Inflammatory macrophage treated with lipopolysaccharide for 4 hours (primary cell): ENCODE measurements at regions not wholly inside any gene's neighbourhood (a gene's known extent, or its start where the extent isn't known, plus 50 kb on each side); places are given as distances from the start of the nearest gene placed in this dataset.
"Not testable (repeated sequence)": the region's sequence is repeated elsewhere in the genome, so short reads cannot be mapped to it uniquely, and the experiment has no call there.

Source experiments
- DNase-seq: peaks from one replicate; pipeline ENCODE4 v3.0.0-alpha.2; 2020

GRCh38 chr3:26078539-26078938 is 288.6 kb downstream of the OXSM start:
- DNase-seq, result no peak

DNA sequence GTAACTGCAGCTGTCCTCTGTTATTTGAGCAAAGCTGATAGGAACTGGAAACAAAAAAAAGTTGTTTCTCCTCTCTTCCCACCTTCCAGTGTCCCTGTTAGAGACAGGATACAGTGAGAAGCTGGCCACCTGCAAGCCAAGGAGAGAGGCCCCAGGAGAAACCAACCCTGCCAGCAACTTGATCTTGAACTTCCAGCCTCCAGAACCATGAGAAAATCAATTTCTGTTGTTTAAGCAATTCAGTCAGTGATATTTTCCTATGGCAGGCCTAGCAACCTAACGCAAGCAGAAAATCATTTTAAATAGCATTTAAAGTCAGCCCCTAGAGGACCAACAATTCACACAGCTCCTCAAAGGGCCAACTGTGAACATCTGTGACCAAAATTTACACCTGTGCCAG is 291.3 kb downstream of the OXSM start:
- no peak for DNase-seq

- no peak for DNase-seq
These were observed 291.9 kb downstream of the OXSM start for GRCh38 chr3:26081806-26082205.

DNA sequence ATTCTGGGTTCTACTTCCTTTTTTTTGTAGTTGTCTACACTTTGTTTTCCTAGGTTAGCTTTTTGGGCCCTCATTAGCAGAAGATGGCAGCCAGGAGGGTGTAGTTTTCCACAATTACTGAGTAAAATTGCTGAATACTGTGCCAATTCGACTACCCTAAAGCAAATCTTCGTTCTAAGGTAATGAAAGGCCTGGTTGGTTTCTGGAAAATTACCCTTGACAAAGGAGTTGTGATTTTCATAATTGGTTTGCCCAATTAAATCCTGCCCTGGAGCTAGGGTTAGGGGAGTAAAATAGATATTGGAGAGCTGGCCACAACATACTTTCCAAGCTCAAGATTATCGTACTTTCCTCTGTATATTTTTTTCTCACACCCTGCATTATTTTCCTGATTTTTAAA is 293.0 kb downstream of the OXSM start:
- DNase-seq, result no peak

- no peak for DNase-seq
These were observed 294.7 kb downstream of the OXSM start for GRCh38 chr3:26084629-26085028.

DNA sequence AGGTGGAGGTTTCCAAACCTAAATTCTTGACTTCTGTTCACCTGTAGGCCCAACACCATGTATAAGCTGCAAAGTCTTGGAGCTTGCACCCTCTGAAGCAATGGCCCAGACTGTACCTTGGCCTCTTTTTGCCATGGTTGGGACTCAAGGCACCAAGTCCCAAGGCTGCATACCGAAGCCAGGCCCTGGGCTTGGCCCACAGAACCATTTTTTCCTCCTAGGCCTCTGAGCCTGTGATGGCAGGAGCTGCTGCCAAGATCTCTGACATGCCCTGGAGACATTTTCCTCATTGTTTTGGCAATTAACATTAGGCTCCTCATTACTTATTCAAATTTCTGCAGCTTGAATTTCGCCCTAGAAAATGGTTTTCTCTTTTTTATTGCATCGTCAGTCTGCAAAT is 297.9 kb downstream of the OXSM start:
- no peak for DNase-seq

GRCh38 chr3:26089249-26089648 is 299.4 kb downstream of the OXSM start:
- DNase-seq, result no peak

DNA sequence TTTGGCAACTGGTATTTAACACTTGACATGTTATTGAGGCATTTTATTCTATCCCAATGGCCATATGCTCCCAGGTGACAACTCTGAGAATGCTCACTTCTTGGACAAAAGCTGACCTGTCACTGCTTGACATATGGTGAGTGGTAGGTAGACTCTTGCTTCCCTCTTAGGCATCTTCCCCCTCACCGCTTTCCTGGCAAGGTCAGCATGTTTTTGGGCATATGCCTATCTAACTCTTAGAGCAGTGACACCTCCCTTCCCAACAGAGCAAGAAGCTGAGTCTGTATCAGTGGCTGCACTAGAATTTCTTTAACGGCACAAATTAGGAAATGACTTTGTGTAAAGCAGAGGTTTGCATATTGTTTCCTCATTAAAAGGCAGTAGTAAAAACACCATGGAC is 300.7 kb downstream of the OXSM start:
- DNase-seq, result no peak

DNA sequence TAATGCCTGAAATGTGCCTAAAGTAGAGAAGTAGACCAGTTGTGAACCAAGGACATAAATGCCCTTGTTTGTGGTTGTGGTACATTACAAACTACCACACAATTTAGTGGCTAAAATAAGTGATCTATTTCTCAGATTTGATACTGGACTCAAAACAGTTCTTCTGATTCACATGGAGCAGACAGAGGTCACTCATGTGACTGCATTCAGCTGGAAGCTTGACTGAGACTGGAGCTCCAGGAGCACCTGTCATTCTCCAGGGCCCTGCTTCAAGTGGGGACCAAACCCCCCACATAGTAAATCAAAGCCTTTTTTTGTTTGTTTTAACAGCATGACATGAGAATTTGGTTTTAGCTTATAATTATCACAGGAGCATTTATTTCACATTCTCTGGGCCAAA is 301.2 kb downstream of the OXSM start:
- DNase-seq, result no peak

GRCh38 chr3:26091626-26092025 is 301.7 kb downstream of the OXSM start:
- no peak for DNase-seq

DNA sequence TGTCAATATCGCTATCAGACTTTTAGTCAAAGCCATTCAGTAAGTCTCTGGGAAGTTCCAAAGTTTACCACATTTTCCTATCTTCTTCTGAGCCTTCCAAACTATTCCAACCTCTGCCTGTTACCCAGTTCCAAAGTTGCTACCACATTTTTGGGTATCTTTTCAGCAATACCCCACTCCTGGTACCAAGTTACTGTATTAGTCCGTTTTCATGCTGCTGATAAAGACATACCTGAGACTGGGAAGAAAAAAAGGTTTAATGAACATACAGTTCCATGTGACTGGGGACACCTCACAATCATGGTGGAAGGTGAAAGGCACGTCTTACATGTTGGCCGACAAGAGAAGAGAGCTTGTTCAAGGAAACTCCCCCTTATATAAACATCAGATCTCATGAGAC is 307.2 kb downstream of the OXSM start:
- not testable (repeated sequence) for DNase-seq

GRCh38 chr3:26099692-26100091 is 309.8 kb downstream of the OXSM start:
- DNase-seq, result no peak

- no peak for DNase-seq
These were observed 310.3 kb downstream of the OXSM start for GRCh38 chr3:26100176-26100575.

DNA sequence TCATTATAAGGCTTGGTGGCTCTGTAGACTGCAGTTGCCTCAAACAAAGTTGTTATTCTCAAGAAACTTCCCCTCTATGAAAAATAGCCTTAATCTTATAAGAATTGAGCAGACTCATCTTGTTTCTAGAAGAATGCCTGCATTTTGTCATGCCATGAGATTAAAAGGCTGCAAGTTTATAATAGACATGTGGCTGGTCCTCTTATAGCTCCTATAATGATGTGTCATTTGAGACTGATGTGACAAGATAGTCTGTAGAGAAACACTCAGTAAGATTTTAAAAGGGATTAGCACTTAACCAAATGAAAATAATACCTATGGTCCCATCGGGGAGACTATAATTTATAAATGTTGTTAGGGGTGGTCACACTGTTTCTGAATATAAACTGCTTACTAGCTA is 312.5 kb downstream of the OXSM start:
- DNase-seq, result no peak

DNA sequence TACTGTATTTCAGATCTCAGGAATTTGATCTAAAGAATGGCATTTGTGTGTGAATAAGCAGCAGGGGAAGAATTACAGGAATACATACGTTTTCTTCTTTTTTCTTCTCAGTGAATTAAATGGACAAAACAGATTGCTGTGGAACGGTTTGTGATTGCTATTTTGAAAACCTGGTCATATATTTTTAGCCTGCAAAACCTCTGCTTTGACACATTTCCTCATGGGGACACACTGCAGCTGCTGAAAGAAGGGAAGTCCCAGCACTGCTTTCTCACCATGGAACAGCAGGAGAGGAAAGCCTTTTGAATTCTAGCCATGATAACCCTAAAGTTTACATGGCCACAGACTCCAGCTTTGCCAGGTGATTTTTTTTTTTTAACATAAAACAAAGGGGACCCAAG is 315.0 kb downstream of the OXSM start:
- no peak for DNase-seq

GRCh38 chr3:26105261-26105660 is 315.4 kb downstream of the OXSM start:
- DNase-seq, result no peak

DNA sequence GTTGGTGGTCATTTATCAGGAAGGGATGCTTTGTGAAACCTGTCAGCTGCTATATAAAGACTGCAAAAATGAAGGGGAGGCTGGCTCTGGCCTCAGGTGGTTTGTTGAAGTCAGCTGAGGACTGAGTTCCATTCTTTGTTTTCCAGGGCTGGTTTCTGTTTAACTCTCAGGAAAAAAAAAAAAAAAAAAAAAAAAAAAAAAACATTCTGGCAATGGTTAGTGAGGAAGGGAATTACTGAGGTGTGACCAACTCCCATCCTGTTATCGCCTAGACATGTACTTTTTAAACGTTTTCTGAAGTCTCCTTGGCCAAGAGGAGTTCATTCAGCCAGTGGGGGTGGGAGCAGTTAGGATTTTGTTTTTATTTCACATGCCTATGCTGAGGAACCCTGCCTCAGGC is 316.3 kb downstream of the OXSM start:
- no peak for DNase-seq

DNA sequence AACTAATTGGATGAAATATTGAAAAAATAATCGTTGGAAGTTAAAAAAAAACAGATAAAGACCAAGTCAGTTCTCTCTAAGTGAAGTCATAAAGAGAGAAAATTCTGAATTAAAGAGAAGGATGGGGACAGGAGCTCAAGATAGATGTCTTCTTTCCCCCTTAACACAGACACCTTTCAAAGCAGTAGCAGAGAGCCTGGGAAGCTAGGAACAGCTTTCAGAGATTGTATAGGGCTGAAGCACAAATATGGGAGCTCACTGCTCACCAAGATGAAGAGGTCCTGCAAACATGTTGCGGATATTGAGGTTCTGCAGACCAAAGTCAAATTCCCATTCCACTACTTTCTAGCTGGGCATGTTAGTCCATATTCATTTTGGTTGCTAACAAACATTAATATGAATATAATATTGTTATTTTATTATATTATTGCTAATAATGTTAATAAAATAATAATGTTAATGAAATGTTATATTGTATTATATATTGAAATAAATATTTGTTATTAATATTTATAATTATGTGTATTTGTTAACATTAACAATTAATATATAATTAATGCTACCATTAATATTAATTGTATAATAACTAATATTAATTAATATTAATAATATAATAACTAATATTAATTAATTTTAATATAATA is 319.1 kb downstream of the OXSM start:
- DNase-seq, result no peak

GRCh38 chr3:26114851-26115250 is 325.0 kb downstream of the OXSM start:
- DNase-seq, result no peak

DNA sequence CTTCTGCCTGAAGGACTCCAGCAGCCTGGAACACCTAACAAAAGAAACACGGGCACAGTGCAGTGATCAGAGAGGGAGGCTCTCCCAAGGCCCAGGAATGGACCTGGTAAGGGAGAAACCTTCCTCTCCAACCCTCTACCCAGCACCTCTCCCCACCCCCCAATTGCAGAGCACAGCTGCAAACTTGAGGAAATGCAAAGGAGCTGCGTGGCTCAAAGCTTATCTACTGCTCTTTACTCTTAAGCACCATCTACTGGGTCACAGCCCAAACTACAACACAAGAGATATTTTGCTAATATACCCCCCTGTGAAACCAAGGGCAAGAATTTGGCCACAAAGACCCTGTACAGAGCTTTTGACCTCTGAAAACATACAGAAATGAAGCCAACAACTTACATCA is 328.3 kb downstream of the OXSM start:
- no peak for DNase-seq

GRCh38 chr3:26132942-26133341 is 343.1 kb downstream of the OXSM start:
- DNase-seq, result no peak

GRCh38 chr3:26141296-26141695 is 351.4 kb downstream of the OXSM start:
- no peak for DNase-seq

DNA sequence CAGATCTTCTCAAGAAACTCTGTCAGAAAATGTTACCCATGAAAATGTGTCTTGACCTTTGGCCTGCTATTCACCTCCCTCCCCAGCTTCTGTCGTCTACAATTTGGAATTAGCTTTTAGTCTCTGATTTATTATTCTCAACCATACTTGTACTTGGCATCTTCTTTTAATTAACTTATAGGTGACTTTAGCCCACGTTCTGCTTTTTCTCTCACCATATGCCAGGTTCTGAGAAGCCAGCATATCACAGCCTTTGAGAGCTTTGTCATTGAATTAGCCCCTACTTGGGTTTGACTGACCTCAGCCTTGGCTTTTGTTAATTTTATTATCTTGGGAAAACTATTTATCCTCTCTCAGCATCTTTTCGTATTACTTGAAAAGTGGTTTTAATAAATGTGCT is 355.9 kb downstream of the OXSM start:
- DNase-seq, result no peak

DNA sequence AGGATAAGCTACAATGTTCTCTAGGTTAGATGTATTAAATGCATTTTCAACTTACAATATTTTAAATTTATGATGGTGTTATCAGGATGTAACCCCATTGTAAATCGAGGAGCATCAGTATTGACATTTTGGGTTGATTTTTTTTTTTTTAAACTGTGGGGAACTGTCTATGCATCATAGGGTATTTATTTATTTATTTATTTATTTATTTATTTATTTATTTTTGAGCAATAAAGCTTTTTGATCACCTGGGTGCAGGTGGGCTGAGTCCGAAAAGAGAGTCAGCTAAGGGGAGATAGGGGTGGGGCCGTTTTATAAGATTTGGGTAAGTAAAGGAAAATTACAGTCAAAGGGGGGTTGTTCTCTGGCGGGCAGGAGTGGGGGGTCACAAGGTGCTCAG is 367.5 kb downstream of the OXSM start:
- DNase-seq, result not testable (repeated sequence)

GRCh38 chr3:26171006-26171405 is 381.1 kb downstream of the OXSM start:
- no peak for DNase-seq

- DNase-seq, result no peak
These were observed 401.7 kb downstream of the OXSM start for GRCh38 chr3:26191556-26191955.
